Hepatocyte (in vitro differentiated cells): ENCODE measurements at regions not wholly inside any gene's neighbourhood (a gene's known extent, or its start where the extent isn't known, plus 50 kb on each side); places are given as distances from the start of the nearest gene placed in this dataset.

ENCODE experiments used
- DNase-seq: peaks from one replicate; pipeline ENCODE4 v3.0.0-alpha.2; 2016; ENCODE audit warnings: low spot score
- H2AFZ ChIP-seq: fragments of 200-600 bp; sonication (generic); 2 replicates; pipeline ENCODE4 v1.6.0; 2016; ENCODE audit warnings: antibody characterized with exemption, mild to moderate bottlenecking
- H3K27ac ChIP-seq: fragments of 200-600 bp; sonication (generic); 2 replicates; pipeline ENCODE4 v1.5.1; 2016; ENCODE audit warnings: mild to moderate bottlenecking
- H3K27me3 ChIP-seq: fragments of 200-600 bp; sonication (generic); 2 replicates; pipeline ENCODE4 v1.6.1; 2016
- H3K36me3 ChIP-seq: fragments of 200-600 bp; sonication (generic); replicated peaks from 2 replicates; pipeline ENCODE4 v1.5.1; 2016; ENCODE audit warnings: low read depth; ENCODE audit not compliant: insufficient read depth
- H3K4me1 ChIP-seq: fragments of 200-600 bp; sonication (generic); 2 replicates; pipeline ENCODE4 v1.5.1; 2016; ENCODE audit warnings: mild to moderate bottlenecking, moderate library complexity; ENCODE audit not compliant: insufficient read depth
- H3K4me2 ChIP-seq: fragments of 200-600 bp; sonication (generic); 2 replicates; pipeline ENCODE4 v1.6.0; 2016
- H3K4me3 ChIP-seq: fragments of 200-600 bp; sonication (generic); 2 replicates; pipeline ENCODE4 v1.5.1; 2016; ENCODE audit warnings: mild to moderate bottlenecking
- H3K79me2 ChIP-seq: fragments of 200-600 bp; sonication (generic); 2 replicates; pipeline ENCODE4 v1.6.0; 2017; ENCODE audit warnings: mild to moderate bottlenecking
- H3K9me2 ChIP-seq: fragments of 200-600 bp; sonication (generic); replicated peaks from 2 replicates; pipeline ENCODE4 v1.6.0; 2017; ENCODE audit warnings: mild to moderate bottlenecking; ENCODE audit not compliant: insufficient read depth
- H3K9me3 ChIP-seq: fragments of 200-600 bp; sonication (generic); 2 replicates; pipeline ENCODE4 v1.5.1; 2016; ENCODE audit warnings: low read depth, mild to moderate bottlenecking
- H4K20me1 ChIP-seq: fragments of 200-600 bp; sonication (generic); 2 replicates; pipeline ENCODE4 v1.6.0; 2016; ENCODE audit warnings: mild to moderate bottlenecking; ENCODE audit not compliant: insufficient read depth, poor library complexity, severe bottlenecking
- EZH2 ChIP-seq: fragments of 200-600 bp; sonication (generic); IDR thresholded peaks from 2 replicates; pipeline ENCODE4 v1.6.1; 2016; ENCODE audit warnings: antibody characterized with exemption, mild to moderate bottlenecking, borderline replicate concordance
- EZH2phosphoT487 ChIP-seq: fragments of 200-600 bp; sonication (generic); IDR thresholded peaks from one replicate; pipeline ENCODE4 v1.6.1; 2018; ENCODE audit warnings: antibody characterized with exemption, mild to moderate bottlenecking, low read depth, moderate library complexity; ENCODE audit not compliant: unreplicated experiment, severe bottlenecking
- WGBS: methylation state at CpG from one replicate; pipeline ENCODE4 v1.1.6; 2016; ENCODE audit warnings: low lambda C conversion rate; ENCODE audit errors: missing lambda C conversion rate; 5-methylcytosine and 5-hydroxymethylcytosine counted together
- TF ChIP-seq, protein P1 (sequence below): fragments of 200-600 bp; sonication (generic); IDR thresholded peaks from 2 replicates; pipeline ENCODE4 v1.5.1; 2016; ENCODE audit warnings: antibody characterized with exemption, mild to moderate bottlenecking; ENCODE audit not compliant: poor library complexity

- no peaks in the 10 kb centered on the region for H3K36me3 ChIP-seq
- H3K4me2 ChIP-seq: no peak overlapping the region
- H3K79me2 ChIP-seq: no peaks in the 10 kb centered on the region
- 98% methylated on average over 10 of the region's 22 CpGs for WGBS
- H2AFZ ChIP-seq: no peak overlapping the region
- H4K20me1 ChIP-seq: no peaks in the 10 kb centered on the region
- H3K4me1 ChIP-seq: no peaks in the 10 kb centered on the region
- H3K4me3 ChIP-seq: no peak overlapping the region
- no peak overlapping the region for H3K27ac ChIP-seq
- no peaks in the 10 kb centered on the region for H3K9me3 ChIP-seq
- H3K9me2 ChIP-seq: no peaks in the 10 kb centered on the region
- TF ChIP-seq EZH2phosphoT487: no peak
- TF ChIP-seq, protein P1, sequence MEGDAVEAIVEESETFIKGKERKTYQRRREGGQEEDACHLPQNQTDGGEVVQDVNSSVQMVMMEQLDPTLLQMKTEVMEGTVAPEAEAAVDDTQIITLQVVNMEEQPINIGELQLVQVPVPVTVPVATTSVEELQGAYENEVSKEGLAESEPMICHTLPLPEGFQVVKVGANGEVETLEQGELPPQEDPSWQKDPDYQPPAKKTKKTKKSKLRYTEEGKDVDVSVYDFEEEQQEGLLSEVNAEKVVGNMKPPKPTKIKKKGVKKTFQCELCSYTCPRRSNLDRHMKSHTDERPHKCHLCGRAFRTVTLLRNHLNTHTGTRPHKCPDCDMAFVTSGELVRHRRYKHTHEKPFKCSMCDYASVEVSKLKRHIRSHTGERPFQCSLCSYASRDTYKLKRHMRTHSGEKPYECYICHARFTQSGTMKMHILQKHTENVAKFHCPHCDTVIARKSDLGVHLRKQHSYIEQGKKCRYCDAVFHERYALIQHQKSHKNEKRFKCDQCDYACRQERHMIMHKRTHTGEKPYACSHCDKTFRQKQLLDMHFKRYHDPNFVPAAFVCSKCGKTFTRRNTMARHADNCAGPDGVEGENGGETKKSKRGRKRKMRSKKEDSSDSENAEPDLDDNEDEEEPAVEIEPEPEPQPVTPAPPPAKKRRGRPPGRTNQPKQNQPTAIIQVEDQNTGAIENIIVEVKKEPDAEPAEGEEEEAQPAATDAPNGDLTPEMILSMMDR: no peak
- TF ChIP-seq EZH2: no peak
- DNase-seq: no peak
- no peaks in the 10 kb centered on the region for H3K27me3 ChIP-seq
Measured at GRCh38 chr6:17206566-17207072, 74.5 kb upstream of the RBM24 start.

- H3K4me3 ChIP-seq: no peak overlapping the region
- H3K9me3 ChIP-seq: no peaks in the 10 kb centered on the region
- H3K36me3 ChIP-seq: no peaks in the 10 kb centered on the region
- H3K9me2 ChIP-seq: no peaks in the 10 kb centered on the region
- H3K79me2 ChIP-seq: no peaks in the 10 kb centered on the region
- no peak for DNase-seq
- no peak overlapping the region for H2AFZ ChIP-seq
- peaks cover 1% of the 10 kb centered on the region for H3K4me1 ChIP-seq
- 80% methylated on average over 2 of the region's 2 CpGs for WGBS
- no peak overlapping the region for H3K27ac ChIP-seq
- H3K4me2 ChIP-seq: no peak overlapping the region
- H3K27me3 ChIP-seq: no peaks in the 10 kb centered on the region
- no peak for TF ChIP-seq EZH2
- TF ChIP-seq, protein P1: no peak
- TF ChIP-seq EZH2phosphoT487: no peak
- H4K20me1 ChIP-seq: no peaks in the 10 kb centered on the region
Measured at GRCh38 chr6:17207281-17207680, 73.9 kb upstream of the RBM24 start.

DNA sequence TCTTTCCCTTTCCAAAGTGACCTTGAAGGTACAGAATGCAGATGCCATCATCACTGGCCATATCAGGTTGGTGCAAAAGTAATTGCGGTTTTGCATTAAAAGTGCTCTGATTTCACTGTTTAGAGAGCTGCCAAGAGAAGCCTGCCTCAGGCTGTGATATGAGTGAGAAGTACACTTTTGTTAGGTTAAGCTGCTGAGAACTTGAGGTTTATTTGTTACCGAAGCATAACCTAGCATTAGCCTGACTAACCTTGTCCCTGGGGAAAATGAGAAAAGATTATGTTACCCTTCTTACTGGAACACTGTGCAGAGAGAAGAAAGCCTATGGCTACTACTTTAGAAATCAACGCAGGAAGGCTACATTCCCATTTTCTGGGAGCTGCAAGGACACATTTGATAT lies 70.5 kb upstream of the RBM24 start:
- no peak for DNase-seq
- no peaks in the 10 kb centered on the region for H3K27me3 ChIP-seq
- H3K4me3 ChIP-seq: no peak overlapping the region
- H3K79me2 ChIP-seq: no peaks in the 10 kb centered on the region
- no peak for TF ChIP-seq EZH2
- TF ChIP-seq, protein P1: no peak
- TF ChIP-seq EZH2phosphoT487: no peak
- H3K27ac ChIP-seq: no peak overlapping the region
- WGBS: 97% methylated on average over 3 of the region's 3 CpGs
- no peaks in the 10 kb centered on the region for H3K9me2 ChIP-seq
- H3K4me1 ChIP-seq: peaks cover 8% of the 10 kb centered on the region
- no peak overlapping the region for H3K4me2 ChIP-seq
- no peaks in the 10 kb centered on the region for H4K20me1 ChIP-seq
- H2AFZ ChIP-seq: no peak overlapping the region
- H3K9me3 ChIP-seq: peaks cover 1% of the 10 kb centered on the region
- H3K36me3 ChIP-seq: no peaks in the 10 kb centered on the region

DNA sequence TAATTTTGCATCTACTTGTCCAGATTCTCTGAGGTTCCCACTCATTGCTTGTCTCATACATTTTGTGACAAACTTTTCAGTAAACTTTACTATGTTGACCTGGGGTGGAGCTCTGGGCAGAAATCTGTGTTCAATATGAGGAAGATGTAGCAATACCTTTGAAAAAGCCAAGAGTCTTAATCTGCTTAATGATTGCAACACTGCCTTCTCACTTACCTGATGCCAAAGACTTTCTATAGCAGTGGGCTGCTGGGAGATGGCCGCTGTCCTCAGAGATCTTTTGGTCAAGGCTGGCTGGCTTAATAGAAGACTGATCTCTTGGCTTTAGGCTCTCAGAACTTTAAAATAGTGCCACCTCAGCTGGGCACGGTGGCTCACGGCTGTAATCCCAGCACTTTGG lies 70.1 kb upstream of the RBM24 start:
- Histone ChIP-seq H3K9me2 (no peaks in the 10 kb centered on the region), H3K27me3 (no peaks in the 10 kb centered on the region), H3K27ac (no peak overlapping the region), H3K4me3 (no peak overlapping the region), H4K20me1 (no peaks in the 10 kb centered on the region), H2AFZ (no peak overlapping the region), H3K79me2 (no peaks in the 10 kb centered on the region), H3K4me1 (peaks cover 8% of the 10 kb centered on the region), H3K4me2 (no peak overlapping the region), H3K9me3 (peaks cover 5% of the 10 kb centered on the region), H3K36me3 (no peaks in the 10 kb centered on the region)
- no peak for TF ChIP-seq EZH2
- no peak for TF ChIP-seq EZH2phosphoT487
- TF ChIP-seq, protein P1: no peak
- no peak for DNase-seq
- WGBS: 96% methylated on average over 3 of the region's 3 CpGs
